HG02981 (cell line): ENCODE measurements at regions not wholly inside any gene's neighbourhood (a gene's known extent, or its start where the extent isn't known, plus 50 kb on each side); places are given as distances from the start of the nearest gene placed in this dataset.

Source experiments
- ATAC-seq: cut with Tn5 transposase; IDR thresholded peaks from one replicate; pipeline ENCODE4 v1.9.1; 2021; ENCODE audit warnings: mild to moderate bottlenecking, moderate library complexity; ENCODE audit not compliant: unreplicated experiment

DNA sequence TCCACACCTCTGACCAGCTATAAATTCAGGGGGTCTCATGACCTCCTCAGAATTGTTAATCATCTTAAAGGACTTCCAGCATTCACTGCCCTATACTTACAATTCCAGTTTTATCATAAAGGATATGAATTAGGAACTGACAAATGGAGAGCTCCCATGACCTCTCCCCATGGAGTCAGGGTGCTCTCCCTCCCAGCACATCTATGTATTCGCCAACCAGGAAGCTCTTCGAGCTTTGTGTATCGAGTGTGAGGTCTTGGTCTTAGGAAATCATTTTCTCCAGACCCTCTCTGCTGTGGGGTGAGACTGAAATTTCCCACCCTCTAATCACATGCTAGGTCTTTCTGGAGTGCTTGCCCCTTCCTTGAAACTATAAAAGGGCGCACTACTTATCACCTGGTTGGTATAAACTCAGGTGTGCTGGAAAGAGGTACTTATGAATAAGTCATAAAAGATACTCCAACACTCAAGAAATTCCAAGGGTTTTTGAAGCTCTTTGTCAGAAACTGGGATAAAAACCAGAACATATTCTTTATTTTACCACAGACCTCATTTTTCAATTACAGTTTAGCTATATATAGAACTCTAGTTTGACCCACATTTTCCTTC lies 238.4 kb upstream of the OPRM1 start:
- ATAC-seq, result no peak

DNA sequence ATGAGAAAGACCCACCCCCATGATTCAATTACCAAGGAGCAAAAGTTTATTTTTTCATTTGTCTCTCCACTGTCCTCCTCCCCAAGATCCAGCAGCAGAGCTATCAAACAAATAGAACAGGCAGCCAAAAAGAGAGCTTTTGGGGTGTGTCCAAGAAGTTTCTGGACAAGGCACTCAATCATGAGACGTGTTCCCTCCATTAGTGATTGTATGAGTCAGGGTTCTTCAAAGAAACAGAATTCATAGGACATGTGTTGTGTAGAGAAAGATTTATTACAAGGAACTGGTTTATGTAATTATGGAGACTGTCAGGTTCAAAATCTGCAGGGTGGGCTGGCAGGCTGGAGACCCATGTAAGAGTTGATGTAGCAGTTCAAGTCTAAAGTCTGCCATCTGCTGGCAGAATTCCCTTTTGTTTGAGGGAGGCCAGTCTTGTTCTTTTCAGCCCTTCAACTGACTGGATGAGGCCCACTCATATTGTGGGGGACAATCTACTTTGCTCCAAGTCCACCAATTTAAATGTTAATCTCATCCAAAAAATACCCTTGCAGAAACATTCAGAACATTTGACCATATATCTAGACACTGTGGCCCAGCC lies 248.1 kb upstream of the OPRM1 start:
- no peak for ATAC-seq

DNA sequence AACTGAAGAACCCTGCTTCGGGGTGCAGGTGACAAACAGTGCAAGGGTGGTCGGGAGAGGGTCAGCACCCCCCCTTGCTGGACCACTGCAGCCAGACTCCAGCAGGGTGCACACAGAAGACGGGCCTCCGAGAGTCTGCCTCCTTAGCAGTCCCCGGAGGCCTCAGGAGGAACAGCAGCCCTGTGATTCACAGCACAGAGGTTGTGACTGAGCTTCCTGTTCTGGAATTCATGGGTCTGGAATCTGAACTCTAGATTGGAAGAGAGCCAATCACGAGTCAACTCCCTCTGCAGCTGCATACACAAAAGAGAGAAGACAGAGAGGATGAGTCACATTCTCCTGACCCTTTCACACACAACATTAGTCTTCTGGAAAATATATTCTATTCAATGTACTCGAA lies 249.0 kb upstream of the OPRM1 start:
- ATAC-seq, result no peak

DNA sequence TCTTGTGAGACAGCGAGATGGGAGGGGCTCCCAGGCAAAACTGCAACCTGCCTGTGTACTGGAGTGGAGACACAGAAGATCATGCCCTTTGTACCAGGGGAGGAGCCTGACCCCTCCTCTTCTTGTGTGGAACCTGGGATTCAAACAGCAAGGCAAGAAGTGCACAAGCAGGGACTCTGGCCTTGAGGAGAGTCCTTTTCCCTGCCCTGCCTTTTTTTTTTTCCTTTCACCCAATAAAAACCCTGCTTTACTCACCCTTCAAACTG lies 251.8 kb upstream of the OPRM1 start:
- ATAC-seq, result no peak

DNA sequence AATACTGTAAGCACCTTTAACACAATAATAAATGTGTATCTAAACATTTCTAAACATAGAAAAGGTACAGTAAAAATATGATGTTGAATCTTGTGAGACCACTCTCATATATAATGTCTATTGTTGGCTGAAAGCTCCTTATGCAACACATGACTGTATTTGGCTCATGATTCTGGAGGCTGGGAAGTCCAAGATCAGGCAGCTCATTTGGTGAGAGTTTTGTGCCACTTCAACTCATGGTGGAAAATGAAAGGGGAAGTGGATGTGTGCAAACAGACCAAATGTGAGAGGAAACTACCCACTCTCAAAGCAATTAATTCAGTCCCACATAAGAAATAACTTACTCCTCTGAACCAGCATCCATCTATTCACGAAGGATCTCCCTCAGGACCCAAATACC lies 257.7 kb upstream of the OPRM1 start:
- no peak for ATAC-seq

DNA sequence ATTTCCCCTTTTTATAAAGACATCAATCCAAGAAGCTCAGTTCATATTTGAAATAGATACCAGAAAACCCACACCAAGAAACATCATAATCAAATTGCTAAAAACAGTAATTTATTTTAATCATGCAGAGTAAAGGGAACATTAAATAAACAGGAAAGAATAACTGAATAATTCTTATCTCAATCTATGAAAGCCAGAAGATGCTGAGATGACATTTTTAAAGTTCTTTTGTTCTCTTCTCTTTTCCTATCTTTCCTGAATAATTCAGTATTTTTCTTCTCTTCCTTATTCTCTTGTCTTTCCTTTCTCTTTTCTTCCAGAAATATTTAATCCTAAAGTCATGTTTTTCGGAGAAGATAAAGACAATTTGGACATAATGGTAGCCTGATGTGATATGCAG lies 259.0 kb upstream of the OPRM1 start:
- no peak for ATAC-seq

DNA sequence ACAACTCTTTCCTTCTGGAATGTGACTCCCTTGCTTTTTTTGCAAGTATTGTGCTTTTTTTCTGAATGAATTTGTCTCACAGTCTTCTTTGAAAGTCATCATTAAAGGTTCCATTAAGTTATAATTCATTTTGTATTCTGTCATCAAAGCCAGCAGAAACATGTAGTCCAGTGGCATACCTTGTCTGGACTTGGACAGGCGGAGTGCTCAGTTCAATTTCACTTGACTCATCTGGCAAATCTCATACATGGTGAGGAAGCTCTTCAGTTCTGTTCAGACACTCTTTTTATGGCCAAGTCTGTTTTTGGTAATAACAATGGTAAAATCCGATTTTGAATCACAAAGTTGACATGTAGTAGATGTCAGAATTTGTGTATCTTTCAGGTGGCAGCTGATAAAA lies 260.8 kb upstream of the OPRM1 start:
- no peak for ATAC-seq

DNA sequence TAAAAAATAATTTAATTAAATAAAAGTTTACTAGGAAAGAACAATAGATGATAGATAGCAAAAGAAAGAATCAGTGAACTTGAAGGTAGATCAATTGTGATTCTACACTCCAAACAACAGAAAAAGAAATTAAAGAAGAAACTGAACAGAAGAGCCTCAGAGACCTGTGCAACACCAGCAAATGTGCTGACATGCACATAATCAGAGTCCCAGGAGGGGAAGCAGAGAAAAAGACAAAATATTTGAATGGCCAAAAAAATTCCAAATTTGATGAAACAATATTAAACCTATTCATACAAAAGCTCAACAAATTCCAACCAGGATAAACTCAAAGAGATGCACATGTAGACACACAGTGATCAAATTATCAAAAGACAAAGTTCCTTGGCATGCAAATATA lies 267.5 kb upstream of the OPRM1 start:
- no peak for ATAC-seq

DNA sequence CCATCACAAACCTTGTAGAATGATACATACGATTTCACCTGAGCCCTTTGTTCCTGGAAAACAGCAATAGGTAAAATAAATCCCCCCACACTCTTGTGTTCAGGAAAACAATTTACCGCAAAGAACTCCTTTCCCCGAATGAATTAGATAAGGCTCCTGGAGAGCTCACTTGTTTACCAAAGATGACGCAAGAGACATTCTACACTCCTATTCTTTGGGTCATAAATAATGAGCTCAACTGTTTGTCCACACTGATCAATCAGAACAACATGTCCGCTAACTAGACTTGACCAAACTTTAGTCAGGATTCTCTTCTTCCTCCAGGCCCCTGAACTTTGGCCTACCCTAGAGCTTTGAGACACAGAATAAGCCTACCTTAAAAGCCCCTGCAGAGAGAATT lies 271.9 kb upstream of the OPRM1 start:
- no peak for ATAC-seq

DNA sequence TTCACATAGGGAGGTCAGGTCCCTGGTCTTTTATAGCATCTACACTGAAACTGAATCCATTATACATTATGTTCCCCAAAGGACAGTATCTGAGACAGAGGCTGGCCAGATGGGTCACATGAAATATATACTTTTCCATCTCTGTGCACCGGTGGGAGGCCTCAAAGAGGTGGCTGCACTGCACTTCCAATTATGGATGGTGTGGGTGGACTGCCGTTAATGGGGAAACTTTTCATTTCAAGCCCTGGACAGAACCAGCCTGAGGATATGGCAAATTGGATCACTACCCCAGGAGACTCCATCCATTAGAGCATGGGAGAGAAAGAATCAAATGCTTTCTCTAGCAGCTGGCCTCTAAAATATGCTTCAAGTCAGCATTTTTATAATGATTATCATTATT lies 280.5 kb upstream of the OPRM1 start:
- no peak for ATAC-seq

DNA sequence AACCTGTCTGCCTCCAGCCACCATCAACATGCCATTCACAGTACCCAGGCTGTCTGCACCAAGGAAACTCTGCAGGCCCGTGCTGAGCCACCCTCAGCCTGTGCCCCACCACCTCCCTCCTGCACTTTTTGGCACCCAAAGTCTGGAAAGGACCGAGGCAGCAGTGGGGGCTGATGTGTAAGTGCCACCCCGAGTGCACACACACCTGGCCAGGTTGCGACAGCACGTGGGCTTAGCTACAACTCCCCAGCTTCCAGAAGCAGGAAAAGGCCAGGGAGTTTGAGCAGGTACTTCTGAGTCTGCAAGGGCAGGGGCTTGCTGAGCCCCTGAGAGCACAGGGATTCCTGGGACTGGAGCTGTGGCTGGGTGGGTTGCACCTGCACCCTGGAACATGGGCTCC lies 303.3 kb upstream of the OPRM1 start:
- ATAC-seq, result no peak

DNA sequence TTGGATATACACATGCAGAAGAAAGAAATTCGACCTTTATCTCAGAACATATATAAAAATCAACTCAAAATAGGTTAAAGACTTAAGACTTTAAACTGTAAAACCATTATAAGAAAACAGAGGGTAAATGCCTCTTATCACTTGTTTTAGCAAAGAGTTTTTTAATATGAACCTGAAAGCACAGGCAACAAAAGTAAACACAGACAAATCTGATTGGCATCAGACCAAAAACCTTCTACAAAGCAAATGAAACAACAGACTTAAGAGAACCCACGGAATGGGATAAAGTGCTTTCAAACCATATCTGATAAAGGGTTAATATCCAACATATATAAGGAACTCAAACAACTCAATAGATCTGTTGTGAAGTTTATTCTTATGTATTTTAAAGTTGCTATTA lies 309.9 kb upstream of the OPRM1 start:
- no peak for ATAC-seq

DNA sequence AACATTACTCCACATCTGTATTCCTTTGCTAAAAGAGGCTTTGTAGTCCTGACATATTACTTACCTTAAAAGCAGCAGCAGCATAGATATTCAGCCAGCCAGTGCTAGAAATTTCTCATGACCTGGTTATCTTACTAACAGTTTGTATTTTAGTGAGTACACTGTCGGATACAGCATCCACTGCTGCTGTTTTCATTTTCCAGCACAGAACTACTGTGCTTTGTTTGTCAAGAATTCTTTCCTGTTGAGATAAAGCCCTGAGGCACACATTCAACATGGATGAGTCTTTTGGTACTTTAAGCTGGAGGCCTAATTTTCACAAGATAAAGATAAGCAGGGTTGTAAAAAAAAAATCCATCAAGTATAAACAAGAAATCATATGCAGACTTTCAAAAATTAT lies 311.2 kb upstream of the OPRM1 start:
- no peak for ATAC-seq

DNA sequence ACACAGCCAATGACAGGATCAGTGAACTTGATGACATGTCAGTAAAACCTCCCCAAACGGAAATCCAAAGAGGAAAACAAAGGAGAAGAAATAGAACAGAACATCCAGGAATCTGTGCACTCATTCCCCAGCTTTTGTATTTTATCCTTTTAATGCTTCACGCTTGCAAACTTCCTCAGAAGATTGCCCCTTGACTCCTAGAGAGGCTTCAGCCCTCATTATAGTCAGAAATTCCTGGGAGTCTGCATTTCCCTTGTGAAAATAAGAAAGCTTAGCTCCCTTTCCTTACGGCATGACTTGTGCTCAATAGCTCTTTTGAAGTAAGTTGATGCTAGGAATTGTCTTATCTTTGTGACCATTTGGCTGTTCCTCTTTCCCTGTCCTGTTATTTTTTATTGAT lies 313.6 kb upstream of the OPRM1 start:
- ATAC-seq, result no peak

DNA sequence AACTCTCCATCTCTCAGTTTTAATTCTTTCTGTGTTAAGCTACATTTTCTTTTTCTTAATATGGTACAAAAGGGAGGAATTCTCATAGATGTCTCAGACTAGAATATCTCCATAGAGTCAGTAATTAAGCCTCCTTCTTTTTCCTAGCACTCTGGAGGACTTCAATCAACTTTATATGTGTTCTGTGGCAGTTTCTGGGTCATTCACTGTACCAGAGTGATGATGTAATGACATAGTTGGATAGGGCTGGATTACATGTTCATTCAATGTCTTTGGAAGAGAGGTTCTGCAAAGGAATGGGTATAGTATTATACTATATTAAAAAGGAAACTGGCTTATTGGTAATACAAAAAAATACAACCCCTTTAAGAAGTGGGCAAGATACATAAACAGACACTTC lies 318.3 kb upstream of the OPRM1 start:
- ATAC-seq, result no peak

DNA sequence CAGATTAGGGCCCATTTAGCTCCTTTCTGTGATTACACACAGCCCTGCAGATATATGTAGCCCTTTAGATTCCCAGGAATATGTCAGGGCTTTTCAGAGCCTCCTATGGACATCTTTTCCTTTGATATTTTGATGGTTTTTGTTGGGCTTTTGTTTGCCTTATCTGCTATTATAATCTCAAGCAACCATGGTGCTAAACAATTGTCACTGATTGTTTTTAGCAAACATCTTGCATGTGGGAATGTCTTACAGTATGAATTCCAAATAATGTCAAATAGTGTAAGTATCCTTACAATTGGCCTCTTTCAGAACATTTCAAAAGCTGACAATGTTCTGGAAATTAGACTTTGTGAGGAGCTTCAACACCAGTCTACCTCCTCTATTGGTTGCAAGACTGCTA lies 333.6 kb upstream of the OPRM1 start:
- ATAC-seq, result no peak

DNA sequence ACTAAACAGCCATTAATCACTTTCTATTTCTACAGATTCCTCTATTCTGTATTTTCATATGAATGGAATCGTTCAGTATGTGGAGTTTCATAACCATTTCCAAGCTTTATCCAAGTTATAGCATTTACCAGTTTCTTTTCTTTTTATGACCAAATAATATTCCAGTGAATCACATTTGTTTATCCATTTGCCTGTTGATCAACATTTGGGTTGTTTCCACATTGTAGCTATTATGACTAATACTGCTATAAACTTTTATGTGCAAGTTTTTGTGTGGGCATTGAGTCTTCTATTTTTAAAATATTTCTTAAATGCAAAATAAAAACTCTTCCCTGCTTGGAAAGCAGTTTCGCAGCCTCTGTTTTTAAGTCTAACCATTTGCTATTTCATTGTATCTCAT lies 336.4 kb upstream of the OPRM1 start:
- ATAC-seq, result no peak

DNA sequence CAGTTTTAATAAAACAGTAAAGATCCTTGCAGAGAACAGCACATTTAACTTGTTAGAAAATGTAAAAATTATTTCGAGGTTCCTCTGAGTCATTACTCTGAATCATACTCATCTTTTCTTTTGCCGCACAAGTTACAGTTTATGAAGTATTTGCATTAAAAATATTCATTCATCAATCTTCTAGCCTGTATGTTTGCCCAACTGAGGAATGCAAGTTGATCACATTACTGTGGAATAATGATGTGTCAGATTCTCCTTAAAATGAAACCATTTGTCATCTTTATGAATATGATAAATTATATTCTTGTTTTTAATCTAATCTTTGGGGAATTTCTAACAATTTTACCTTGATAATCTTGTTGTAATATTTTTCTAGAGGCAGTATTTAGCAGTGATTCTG lies 340.4 kb upstream of the OPRM1 start:
- no peak for ATAC-seq

DNA sequence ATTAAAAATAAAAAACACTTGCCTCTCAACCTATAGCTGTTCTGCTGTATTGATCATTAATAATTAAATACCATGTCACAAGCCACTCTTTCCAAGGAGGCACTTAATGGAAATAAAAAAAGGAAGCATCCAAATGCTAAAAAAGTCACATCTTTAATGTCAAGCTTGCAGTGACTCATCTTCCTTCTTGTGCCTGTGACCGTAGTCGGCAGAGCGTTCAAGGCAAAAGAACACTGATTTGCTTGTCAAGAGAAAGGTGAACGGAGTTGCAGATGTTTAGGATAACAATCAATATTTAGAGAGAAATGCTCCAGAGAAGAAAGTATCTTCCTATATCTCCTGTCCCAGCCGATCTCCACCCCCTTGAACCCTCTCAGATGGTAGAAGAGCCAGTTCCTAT lies 341.0 kb upstream of the OPRM1 start:
- no peak for ATAC-seq

DNA sequence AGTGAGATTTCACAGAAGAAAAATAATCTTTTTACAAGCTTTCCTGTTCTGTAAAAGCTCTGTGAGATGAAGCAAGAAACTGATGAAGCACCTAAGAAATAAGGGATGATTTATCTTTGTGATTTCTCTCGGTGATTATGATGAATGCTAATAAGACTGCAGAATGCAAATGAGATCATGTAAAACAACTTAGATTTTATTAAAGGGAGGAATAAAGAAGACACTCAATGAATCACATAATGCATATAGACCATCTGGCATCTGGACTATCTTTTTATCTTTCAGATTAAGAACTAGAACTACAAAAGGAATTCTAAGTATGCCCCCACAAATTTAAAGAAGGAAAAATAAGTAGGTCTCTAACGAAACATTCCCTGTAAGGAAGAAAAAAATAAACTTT lies 361.5 kb upstream of the OPRM1 start:
- no peak for ATAC-seq

DNA sequence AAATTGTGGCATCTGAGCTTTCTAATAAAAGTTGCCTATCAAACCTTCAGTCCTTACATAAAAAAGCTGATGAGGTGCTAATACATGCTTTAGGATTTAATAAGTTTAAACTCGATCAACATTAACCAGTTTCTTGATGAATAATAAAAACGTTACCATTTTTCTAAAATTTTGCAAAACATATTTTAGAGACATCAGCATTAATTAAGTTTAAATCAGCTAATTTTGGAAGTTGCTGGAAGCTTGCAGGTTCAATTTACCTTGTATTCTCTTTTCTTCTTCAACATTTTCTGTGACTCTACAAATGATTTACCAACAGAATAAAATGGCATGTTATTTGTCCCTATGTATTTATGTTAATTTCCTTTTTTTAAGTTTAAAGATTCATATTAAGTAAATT lies 365.3 kb upstream of the OPRM1 start:
- ATAC-seq, result no peak

DNA sequence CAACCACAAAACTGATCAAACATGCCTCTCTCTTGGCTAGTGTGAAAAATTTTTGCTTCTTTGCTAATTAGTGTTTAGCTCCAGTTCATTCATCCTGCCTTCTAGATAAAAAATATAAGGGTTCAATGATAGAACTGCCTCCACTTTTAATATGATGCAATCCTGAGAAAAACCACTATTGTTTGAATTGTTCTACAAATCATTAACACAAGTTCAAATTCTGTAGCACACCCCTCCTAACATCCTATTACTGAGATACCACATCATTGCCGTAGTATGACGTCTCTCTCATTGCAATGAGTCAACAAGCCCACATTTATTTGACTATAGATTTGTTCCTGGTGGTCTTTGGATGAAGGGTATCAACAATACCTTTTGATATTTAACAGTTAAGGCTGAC lies 365.8 kb upstream of the OPRM1 start:
- ATAC-seq, result no peak

DNA sequence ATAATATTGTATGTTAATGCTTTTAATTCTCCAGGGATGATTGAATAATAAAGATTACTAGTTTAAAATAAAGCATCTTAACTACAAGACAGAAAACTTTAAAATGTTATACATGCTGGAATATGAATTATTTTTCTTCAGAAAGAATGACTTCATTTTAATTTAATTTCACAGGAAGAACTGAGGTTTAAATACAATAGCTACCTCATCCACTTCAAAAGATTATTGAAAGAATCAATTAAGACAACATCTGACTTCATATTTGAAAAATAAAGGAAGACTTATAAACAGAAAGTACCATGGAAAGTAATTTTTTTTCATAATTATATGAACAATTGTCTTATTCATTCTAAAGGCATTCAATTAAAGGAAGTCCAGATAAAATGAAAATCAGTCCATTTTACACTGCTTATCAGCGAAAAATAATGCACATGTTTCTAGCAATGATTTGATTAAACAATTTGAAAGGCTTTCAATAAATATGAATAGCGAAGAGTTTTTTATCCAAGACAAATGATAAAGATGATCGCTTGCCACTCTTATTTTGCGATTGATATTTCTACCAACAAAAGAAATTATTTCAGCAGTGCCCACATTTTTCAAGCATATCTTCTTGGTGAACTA lies 368.5 kb upstream of the OPRM1 start:
- no peak for ATAC-seq
